GM18861 (cell line): ENCODE measurements at regions not wholly inside any gene's neighbourhood (a gene's known extent, or its start where the extent isn't known, plus 50 kb on each side); places are given as distances from the start of the nearest gene placed in this dataset.

Experiments used
- ATAC-seq: cut with Tn5 transposase; IDR thresholded peaks from one replicate; pipeline ENCODE4 v1.9.1; 2021; ENCODE audit not compliant: unreplicated experiment

DNA sequence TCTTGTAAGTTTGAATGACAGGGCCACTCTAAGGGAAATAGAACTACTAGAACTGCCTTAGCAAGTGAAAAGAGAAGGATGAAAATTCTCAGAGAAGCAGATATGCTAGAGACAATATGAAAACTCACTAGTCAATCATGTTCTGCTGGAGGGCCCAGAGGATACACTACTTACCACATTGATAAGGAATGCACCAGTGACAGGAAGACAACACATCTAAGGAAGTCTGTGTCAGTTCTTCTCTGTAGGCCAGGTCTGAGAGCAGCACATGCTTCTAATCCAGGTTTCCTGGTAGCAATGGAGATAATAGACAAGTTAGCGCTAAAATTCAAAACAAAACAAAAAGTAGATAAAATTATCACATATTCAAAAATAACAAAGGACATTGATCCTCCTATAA, 235.2 kb upstream of the AKR1E2 start:
- ATAC-seq: no peak

DNA sequence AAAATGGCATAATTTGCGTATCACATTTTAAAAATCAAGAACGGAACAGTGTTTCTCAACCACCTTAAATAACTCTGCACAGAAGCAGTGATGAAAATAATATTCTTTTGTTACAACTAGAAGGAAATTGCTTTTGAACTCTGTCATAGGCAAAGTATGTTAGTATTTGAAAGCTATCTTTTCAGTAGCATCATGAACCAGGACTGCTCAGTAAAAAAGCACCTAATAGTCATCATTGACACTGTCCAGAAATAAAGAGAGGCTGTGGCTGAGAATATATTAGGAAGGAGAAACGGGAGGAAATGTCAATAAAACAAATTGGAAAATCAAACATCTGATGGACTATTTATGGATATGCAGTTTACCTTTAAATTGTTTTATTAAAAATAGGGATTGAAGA, 237.2 kb upstream of the AKR1E2 start:
- no peak for ATAC-seq

DNA sequence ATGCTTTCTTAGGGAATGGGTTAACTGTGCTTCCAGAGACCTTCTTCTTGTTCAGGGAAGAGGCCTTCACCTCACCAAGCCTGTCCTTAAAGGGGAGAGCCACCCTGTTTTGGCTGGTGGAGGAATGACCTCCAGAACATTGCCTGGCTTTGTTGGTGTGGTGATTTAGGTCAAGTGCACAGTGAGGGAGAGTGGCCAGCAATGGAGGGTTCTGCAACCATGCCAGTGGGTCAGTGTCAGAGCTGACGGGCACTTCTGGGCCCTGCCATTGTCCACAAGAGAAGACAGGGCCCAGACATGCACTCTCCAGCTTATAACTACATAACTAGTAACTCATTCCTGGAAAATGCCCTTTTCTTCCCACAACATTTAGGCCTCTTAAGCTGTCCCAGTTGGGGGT, 238.5 kb upstream of the AKR1E2 start:
- no peak for ATAC-seq

DNA sequence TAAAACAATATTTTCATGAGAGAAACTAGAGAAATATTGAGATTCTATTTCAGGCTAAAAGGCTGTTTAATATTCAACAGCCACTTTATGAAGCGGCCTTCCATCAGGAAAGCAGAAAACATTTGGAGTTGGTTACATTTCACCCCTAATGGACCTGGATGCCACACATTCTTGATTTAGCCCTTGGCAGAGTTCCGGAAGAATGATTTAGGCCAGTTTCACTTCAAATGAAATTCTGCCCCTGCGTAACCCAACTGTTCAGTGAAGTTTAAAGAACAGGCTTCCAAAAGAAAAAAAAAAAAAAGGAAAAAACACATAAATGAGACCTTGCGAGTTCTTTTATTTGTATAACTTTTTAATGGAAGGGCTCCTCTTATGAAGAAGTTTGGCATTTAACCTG, 239.2 kb upstream of the AKR1E2 start:
- ATAC-seq: no peak

DNA sequence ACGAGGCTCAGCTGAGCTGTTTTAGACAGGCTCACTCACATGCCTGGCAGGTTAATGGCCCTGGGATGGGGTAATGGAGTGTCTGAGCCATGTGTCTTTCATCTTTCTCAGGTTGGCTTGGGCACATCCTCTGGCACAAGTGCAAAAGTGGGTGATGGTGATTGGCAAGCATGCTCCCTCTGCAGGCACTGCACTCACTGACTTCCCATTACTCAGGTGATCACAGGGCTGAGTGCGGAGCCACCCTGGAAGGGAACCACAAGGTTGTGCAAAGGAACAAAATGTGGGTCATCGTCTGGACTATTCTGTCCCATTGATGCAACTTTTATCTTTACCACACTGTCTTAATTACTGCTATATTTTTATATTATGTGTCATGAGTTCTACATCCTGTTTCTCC, 244.1 kb upstream of the AKR1E2 start:
- no peak for ATAC-seq

DNA sequence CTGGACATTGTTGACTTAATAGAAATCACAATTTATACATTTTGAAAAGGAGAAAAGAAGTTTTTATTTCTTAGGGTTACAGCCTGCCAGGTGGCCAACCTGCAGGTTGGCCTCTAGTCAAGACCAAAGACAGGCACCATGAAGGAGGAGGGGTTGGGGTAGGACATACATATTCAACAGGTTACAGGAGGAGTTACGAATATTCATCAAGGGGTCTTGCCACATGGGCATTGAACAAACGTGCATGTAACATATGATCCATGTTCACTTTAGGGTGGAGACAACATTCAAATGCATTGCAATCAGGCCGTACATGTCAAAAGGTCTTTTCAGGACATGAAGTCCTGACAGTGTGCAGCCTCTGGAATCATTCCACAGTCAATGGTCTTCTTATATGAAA, 246.2 kb upstream of the AKR1E2 start:
- no peak for ATAC-seq

DNA sequence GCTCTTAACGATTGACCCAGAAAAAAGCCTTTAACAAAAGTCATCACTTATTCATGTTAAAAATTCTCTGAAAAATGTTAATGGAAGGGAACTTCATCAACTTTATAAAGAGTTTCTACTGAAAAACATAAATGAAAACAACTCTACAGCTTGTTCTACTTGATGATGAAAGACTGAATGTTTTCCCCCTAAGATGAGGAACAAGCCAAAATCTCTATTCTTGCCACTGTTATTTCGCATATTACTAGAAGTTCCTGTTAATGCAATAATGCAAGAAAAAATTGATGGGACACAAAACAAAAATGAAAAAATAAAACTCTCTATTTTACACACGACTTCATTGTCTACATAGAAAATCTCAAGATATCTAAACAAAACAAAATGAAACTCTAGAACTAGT, 249.8 kb upstream of the AKR1E2 start:
- ATAC-seq: no peak

DNA sequence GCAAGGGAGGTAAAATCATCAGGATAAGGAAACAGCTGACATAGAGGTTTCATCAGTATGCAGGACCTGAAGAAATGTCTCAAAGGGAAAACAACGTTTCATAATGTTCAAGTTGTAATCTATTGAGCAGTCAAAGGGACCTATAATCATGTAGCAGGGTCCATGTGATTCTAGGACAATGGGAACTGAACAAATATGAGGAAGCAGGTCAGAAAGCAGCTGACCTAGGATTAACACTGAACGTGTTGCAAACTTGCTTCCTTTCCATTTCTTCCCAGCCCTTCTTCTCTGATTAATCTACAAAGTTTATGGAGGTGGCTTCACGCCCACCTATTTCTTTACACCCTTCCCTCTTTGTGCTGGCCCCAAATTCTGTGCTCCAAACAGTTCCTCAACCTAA, 256.9 kb upstream of the AKR1E2 start:
- ATAC-seq: no peak

DNA sequence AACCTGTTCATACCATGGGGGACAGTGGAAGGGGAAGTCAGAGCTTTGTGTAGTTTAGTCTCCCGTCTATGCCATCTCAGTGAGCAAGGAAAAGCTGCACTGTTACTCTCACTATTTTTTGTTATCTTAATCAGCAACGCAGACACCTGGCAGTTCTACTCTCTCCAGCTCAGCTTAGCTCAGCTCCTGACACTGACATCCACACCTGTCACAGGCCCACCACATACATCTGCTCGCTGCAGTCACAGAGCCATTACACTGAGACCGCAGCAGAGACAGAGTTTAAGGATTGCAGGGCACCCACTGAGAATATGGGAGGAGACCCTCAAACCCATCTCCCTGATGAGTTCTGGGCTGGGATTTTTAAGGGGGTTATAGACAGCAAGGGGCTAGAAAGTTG, 257.3 kb upstream of the AKR1E2 start:
- ATAC-seq: no peak

DNA sequence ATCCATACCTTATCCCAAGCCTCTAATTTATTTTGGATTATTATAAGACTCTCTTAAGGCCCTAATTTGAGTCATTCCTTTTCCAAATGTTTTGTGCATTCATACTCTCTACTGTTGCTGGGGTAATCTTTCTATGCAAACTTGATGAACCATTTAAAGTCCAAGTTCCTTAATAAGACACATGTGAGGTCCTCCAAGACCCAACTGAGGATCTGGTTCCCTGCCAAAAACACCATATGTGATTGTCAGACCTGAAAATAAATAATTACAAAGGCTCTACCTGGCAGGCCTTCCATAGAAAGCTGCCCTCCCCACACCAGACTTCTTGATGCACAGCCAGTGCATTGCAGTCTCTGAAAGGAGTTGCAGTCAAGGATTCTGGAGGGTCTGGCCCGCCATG, 257.9 kb upstream of the AKR1E2 start:
- ATAC-seq: no peak

DNA sequence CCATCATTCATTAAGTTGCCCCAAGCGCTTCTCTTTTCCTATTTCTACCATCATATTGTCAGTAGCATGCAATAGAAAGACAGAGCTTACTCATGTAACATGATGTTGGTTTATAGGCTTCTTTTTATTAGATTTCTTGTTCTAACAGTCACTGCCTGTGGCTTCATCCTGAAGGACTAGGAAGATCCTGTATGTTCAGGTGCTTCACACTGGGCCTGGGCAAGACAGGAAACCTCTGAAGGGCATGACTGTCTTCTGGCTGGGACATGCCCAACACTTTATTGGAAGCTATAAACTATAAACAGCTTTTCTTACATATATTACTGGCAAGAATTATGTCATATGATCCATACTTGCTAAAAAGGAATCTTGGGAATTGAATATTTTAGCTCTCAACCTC, 258.4 kb upstream of the AKR1E2 start:
- ATAC-seq: no peak

DNA sequence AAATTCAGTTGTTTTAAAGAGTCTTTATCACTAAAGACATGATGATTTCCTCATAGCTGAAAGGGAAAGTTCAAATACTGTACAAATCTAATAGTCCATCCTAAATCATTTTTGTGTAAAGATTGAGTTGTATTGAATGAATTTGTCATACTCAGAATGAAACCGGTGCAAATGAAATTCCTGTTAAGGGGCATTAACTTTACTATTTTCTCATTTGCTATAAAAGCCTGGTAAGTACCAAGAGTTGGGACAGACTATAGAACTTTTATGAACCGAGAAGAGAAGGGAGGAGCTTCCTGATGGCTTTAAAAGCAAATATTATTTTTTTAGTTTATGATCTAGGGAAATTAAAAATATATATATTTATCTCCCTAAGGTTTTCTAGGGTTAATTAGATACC, 260.0 kb upstream of the AKR1E2 start:
- no peak for ATAC-seq

DNA sequence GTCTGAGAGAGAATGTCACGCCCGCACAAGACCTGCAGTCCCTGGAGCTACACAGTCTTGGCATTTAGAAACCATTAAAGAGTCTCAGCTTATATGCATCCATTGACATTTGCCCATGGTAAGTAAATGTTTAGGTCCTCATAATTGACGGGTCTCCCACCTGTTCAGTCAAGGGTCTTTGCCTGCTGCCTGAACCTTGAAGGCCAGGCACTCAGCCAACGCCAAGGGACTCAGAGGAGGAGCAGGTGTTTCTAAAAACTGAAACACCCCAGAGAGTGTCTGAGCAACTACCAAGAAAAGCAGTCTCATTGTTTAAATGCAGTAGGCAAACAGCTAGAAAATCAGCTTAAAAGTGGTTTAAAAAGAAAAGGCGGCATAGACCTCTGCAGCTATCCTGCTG, 264.7 kb upstream of the AKR1E2 start:
- ATAC-seq: no peak

DNA sequence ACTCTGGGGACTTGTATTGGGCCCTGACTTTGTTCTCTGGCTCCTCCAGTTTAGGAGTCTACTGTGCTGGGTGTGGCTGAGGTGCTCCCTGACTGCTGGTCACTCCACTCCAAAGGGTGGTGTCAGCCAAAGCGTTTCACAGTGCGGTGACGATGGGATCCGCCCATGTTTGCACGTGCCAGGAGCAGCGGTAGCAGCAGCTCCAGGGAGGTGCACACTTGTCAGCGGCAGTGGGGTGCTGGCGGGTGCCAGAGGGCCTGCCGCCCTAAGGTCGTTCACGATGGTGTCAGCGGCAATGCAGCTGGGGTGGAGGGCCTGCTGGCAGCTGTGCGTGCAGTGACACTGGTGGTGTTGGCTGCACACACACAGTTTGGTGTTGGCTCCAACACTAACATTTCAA, 268.5 kb upstream of the AKR1E2 start:
- no peak for ATAC-seq

DNA sequence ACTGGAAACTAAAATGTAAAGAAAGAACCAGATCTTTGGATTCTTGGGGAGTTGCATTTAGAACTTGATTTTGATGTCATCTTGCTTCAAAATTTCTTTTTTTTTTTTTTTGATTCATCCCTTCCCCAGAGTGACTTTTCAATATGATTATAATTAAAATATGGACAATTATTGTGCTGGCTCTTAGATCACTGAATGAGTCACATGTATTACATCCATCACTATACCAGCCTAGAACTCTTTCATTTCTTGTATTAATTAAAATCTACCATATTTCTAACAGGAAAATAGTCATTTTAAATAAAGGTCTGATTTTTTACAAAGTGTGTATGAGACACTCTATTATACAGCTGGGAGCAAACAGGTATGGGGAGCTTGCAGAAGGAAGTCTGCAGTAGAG, 269.5 kb upstream of the AKR1E2 start:
- ATAC-seq: no peak

DNA sequence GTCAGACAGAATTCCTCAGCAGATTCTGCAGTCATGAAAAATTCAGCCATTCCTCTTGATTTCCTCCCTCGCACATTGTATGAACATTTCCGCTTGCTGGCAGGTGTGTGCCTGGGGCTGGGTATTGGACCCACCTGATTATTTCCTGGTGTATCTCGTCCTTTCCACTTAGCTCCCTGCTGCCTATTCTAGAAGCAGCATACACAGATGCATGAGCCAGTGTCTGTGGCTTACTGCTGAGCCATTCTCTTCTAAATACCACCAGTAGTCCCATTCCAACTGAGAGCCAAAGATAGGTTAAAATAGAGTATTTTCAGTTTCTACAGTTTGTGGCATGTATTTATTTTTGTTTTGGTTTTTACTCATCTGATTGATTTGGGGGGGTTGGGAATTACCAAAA, 270.1 kb upstream of the AKR1E2 start:
- ATAC-seq: no peak

DNA sequence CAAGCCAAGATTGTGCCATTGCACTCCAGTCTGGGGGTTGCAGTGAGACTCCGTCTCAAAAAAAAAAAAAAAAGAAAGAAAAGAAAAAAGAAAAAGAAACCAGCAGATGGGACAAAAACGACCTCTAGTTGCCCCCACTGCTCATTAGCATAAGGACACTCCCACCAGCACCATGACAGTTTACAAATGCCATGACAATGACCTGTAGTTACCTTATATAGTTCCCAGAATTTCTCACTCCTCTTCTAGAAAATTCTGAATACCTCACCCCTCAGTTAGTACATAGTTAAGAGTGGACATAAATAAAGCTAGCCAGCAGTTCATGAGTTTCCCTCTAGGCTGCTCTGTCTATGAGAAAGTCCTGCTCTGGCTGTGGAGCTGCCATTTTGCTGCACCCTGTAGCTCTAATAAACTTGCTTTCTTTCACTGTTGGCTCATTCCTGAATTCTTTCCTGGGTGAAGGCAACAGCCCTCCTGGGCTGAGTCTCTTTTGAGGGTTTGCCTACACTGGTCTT, 276.8 kb upstream of the AKR1E2 start:
- no peak for ATAC-seq

DNA sequence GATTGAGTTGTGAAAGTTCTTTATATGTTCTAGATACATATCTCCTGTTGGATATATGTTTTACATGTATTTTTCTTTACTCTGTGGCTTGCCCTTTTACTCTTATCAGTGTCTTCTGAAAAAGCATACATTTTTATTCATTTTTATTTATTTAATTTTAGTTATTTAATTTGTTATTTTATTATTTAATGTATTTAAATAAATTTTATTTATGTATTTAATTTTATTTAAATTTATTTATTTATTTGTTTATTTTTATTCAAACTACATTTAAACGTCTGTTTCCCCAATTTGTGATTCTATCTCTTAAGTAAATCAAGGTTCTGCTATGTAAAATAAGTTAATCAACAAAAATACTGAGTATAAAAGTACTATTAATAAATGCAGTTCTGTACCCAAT, 279.1 kb upstream of the AKR1E2 start:
- ATAC-seq: no peak

DNA sequence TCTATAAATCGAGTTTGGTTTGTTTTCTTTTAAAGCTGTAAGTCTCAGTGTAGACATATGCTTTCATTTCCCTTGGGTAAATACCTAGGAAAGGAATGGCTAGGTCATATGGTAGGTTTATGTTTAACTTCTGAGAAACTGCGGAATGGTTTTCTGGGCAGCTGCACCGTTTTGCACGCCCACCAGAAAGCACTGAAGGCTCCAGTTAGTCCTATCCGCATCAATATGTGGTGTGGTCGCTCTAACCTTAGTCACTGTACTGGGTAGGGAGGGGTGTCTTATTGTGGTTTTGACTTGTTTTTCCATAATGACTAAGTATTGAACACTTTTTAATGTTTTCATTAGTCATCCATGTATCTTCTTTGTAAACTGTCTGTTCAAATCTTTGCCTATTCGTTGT, 279.5 kb upstream of the AKR1E2 start:
- no peak for ATAC-seq

DNA sequence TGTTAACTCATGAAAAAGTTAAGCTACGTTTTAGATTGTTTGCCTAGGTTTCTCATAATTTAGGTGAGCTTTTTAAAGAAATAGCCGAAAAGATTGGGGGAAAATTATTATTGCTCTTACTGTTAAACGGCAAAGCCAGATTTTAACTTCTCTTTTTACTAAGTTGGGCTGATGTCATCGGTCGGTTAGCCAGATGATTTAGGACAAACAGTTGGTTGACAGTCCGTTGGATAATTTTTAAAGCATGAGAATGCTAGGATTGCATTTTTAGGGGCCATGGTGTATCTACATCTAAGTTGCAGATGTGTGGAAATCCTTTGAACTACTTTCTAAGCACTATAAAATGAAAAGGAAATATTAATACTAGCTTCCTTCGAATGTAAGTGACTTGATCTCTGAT, 280.9 kb upstream of the AKR1E2 start:
- no peak for ATAC-seq

DNA sequence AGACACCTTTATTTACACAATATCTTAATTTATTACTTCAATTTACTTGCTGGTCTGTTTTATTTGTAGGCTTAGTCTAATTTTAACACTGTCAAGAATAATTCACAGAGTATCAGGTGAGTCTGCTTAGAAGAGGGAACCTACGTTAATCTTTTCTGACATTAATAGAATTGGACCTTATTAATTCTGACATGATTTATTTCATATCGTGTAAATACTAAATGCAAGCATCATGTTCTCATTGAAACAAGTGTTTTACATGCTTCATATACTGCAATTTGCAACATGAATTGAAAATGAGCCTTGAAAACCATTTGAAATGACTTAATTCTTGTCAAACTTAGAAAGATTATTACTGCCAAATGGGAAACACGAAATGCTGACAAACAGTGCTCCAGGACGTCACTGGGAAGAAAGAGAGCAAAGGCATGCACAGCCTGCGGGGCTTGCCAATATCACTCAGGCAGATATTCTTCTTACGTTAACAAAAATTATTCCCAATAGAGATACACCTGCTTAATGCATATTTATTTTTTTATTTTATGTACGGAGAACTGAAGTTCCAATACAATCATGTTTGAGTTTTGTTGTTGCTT, 282.0 kb upstream of the AKR1E2 start:
- ATAC-seq: no peak

DNA sequence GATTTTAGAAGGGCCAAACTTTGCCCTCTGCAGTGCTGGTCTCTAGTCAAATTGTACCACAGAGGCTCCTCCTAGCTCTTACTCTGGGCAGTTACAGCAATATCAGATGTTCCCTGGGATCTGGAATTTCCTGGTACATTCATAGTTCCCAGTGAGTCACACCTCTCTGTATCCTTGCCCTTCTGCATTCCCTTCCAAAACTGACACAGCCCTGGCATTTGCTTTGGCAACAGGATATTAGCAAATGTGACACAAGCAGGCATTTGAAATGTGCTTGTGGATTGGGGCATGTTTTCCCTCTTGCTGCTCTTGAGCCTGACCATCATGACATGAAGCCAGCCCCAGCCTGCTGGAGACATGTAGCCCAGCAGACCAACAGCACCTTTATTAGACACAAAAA, 284.7 kb upstream of the AKR1E2 start:
- ATAC-seq: no peak

DNA sequence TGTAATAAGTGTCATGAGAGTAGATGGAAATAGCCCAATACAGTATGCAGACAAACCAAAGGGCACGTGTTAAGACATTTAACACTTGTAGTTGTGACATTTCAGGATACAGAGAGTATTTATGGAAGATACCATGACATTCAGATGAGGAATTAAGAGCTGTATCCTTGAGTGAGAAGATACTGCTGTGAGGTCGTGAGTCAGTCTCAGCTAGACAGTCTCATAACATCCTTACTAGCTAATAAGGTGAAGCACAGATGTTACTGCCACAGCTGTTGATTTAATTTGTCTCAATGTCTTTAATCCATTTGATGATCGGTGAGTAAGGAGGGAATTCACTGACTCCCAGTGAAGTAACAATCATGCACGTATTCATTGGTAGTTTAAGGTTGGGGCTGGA, 288.0 kb upstream of the AKR1E2 start:
- ATAC-seq: no peak

DNA sequence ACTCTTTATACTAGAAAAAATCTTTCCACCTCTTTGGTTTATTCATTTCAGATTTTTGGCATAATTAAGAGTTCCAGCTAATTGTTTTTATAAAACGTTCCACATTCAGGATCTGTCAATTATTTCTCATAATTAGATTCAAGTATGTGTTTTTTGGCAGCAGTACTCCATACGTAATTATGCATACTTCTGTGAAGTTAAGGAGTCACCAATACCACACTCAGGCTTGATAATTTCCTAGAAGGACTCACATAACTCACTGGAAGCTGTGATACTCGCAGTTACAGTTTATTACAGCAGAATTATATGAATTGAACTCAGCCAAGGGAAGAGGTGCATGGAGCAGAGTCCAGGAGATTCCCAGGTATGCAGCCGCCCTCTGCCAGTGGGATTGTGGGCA, 290.5 kb upstream of the AKR1E2 start:
- no peak for ATAC-seq
